Stomach (tissue), 4 donors: ENCODE measurements at regions not wholly inside any gene's neighbourhood (a gene's known extent, or its start where the extent isn't known, plus 50 kb on each side); places are given as distances from the start of the nearest gene placed in this dataset.

ENCODE experiments used
- CTCF ChIP-seq, 7 experiments: fragments of 450-650 bp in 4 of 7; fragments of 200-600 bp in 3 of 7; sonication (generic) in 3 of 7; IDR thresholded peaks; one replicate each; pipeline ENCODE4 v1.5.1; 2016 to 2019; ENCODE audit warnings: antibody characterized with exemption in 7 of 7, control low read depth in 2 of 7, mild to moderate bottlenecking in 1 of 7
- POLR2A ChIP-seq, 4 donors: fragments of 450-650 bp; IDR thresholded peaks; one replicate each; pipeline ENCODE4 v1.6.1; 2016; ENCODE audit warnings: antibody characterized with exemption in 4 of 4, control low read depth in 2 of 4, mild to moderate bottlenecking in 1 of 4, moderate library complexity in 1 of 4

DNA sequence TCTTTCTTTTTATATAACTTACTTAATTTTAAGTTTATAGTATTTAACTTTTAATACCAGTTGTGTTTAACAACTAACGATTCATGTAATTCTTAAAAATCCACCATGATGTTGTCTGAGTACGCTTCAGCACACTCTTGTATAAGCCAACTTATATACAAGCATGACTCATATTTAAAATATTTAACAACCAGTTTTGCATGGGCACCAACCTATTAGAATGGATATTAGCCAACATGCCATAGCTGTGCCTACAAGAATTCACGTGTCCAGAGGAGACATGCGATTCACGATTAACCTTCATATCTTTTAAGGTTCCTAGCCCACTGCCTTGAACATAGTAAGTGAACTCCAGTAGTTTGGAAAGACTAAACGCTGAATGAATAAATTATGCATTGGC is 1023.2 kb downstream of the TBL1XR1 start:
- TF ChIP-seq CTCF (IDR thresholded peaks at IDR 0.05) (no peak), POLR2A (IDR thresholded peaks at IDR 0.05) (no peak)
